ENCODE measurements at regions not wholly inside any gene's neighbourhood (a gene's known extent, or its start where the extent isn't known, plus 50 kb on each side); places are given as distances from the start of the nearest gene placed in this dataset.

DNA sequence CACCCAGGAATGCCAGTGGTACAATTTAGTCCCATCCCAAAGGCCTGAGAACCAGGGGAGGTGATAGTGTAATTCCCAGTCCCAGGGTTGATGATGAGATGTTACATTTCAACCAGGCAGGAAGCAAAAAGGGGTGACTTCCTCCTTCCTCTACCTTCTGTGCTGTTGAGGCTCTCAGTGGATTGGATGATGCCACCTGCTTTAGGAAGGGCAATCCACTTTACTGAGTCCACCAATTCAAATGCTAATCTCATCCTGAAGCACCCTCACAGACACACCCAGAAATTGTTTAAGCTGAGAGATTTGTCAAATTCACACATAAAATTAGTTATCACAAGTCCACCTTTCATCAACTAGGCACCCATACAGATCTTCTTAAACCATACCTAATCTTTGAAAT is 418.5 kb upstream of the GOLIM4 start:
- no peak for DNase-seq (ENCODE audit: low spot score)

DNA sequence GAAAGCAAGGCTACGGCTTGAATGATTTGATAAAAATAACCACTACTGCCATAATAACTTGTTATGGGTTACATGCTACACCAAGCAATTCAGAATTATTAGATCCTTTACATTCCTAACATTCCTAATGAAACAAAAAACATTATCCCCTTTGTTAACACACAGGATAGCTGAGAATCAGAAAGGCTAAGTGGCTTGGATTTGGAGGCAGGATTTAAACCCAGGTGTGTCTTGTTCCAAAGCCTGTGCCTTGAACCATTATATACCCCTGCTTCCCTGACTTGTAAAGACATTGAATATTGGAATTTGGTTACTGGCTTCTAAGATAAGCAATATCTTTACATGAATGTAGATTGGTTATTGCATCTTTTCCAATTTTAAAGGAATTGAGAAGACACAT is 417.1 kb upstream of the GOLIM4 start:
- no peak for DNase-seq (ENCODE audit: low spot score)

DNA sequence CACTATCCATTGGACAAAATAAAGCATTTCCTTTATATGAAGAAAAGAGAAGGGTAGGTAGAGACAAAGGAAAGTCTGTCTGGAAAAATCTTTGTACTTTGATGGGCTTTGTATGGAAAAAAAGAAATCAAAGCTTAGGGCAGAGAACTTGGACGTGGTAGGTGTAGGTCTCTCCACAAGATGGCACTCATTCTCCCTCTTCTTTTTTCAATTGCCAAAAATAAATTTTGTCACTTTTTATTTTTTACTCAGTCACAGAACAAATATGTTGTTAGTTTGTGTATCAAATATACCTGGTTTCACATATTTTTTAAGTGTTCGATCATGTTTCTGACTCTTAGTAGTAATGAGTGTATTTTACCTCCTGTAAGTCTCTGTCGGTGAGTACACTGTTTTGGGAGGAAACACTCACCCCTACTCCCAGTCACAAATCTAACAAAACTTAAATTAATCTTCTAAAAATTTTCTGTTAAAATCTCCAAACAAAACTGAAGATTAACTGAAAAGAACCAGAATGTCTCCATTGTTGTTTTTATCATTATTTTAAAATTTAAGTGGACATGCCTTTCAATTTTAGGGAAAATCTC is 415.8 kb upstream of the GOLIM4 start:
- peak; percentile 9 for DNase-seq (ENCODE audit: low spot score)

DNA sequence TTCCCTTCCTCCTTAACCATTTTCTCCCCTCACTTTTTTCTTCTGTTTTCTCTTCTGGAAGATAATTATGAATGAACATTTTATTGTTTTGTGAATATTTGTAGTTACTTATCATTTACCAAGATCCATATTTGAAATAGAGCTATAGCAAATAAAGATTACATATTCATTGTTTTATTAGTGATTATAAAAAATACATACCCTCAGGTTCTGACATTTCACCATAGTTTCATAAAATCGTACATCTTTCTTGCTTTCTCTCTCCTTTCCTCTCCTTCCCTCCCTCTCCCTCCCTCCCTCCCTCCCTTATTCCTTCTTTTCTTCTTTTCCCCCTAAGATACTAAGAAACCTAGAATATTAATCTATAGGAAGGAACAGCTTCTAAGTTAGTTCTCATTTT is 410.9 kb upstream of the GOLIM4 start:
- no peak for DNase-seq (ENCODE audit: low spot score)

DNA sequence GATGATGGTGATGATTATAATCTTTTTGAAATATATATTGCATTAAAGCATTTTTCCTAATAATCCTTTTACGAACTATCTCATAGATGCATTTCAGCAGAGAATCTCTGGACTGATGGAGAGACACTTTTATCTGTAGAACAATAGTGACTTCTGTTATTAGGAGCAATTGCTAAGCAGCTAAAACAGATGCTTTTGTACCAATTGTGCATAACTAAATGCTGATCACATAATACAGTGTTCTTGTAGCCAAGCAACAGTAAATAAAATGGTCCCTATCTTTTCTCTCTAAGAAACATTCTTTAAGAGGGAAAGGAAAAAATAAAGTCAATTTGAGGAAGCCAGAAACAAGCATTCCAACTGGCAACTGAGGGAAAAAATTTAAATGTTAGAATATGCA is 405.8 kb upstream of the GOLIM4 start:
- no peak for DNase-seq (ENCODE audit: low spot score)

DNA sequence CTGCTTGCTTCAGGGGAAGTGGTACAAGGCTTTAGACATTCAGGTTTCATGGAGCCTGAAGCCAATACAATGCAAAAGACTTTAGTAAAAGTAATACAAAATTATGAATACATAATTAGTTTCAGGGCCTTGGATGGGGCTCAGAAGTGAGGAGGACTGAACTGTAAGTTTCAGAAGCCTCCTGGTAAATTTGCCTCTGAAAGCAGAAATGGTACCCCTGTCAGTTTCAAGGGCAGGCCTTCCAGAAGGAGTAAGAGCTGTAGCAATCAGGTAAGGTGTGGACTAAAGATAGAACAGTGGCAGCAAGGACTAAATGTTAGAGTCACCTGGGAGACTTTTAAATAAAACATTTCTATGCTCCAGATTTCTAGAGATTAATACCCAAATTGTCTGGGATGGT is 402.5 kb upstream of the GOLIM4 start:
- no peak for DNase-seq (ENCODE audit: low spot score)

DNA sequence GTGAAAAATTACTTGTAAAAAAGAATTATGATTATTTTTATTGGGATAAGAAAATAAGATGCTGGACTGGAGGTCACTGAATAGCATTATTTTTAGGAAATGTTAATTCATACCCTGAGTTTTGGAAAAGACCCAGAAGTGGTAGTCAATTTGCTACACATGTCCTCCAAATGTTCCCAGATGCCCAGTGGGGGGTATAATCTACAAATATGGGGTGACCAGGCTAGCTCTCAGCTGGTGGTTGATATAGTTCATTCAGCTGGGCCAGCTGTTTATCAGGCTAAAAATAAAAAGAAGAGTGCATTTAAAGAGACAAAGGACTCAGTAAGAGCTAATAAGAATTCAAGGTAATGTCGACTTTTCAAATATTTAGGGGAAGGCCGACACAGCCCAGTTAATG is 402.0 kb upstream of the GOLIM4 start:
- no peak for DNase-seq (ENCODE audit: low spot score)

DNA sequence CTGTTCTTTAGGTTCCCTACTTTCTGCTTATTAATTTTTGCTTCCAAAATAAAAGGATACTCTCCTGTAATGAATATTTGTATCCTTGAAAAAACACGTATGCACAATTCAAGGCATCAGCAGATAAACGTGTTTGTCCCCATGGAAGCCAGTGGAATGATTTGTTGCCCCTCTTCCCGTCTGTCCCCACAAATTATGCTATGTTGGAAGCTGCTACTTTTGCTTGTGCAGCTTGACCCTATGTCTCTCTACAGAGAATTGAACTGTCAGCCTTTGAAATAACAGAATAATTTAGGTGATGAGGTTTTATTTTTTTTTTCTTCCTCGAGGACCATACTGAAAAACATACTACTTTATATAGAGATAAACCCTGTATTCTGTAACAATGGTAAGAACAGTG is 401.5 kb upstream of the GOLIM4 start:
- DNase-seq (ENCODE audit: low spot score) = no peak

DNA sequence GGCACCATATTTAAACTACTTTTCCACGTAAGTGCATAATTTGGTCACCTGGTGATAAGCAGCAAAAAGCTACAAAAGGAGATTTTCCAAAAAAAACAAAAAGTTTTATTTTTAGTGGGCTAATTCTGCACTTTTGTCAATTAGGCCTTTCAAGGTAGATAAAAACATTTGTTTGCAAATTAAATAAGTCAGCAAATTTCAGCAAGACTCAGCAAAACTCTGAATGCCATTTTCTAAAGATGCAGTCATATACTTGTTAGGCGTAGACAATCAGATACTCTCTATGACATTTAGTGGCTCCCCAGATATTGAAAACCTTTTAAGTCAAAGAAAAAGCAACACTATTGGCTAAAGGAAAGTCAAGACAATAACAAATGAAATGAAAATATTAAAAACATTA is 400.2 kb upstream of the GOLIM4 start:
- DNase-seq (ENCODE audit: low spot score) = no peak

DNA sequence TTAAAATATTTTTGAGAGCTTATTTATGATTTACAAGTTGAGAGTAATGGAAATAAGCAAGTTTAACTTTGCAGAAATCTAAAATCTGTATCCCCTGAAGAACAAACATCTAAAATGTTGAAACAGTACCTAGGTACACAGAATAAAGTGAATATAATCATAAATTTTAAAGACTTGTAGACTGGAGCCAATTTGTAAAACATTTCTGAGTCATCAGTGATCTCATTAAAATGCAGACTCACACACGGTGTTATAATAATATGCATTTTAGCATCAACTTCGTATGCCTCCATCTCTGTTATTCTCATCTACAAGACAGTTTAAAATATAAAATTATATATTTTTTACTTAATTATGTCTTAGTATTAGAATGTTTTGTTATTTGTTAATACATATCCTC is 399.5 kb upstream of the GOLIM4 start:
- DNase-seq (ENCODE audit: low spot score) = no peak

DNA sequence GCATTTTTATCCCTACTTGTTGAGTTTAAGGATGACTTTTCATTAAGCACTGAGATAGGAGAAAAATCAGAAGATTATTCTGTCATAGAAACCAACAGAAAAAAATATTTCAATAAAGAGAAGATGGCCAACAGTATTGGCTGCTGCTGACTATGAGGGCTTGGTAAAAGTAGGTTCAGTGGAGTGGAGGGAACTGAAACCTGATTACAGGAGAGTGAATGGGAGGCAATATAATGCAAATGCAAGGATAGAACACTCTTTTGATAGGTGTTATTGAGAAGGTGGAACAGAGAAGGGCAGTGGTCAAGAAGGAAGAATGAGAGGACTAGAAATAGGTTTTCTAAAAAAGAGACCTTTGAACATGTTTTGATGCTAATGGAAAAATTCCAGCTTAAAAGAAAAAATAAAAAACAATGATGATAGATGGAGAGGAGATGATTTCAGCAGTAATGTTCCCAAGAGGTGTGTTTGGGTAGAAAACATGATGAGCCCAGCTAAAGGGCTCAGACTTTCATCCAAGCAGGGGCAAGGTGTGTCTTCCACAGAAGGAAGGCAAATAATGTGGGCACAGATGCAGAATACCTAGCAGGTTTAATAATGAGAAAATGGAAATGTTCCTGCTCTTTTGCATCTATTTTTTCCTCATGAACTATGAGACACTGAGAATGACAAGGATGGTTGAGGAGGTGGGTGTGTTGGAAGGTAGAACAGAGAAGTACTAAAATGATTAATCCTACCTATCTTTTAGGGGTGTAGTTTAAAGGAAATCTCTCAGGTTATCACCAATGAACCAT is 397.9 kb upstream of the GOLIM4 start:
- DNase-seq (ENCODE audit: low spot score) = no peak

DNA sequence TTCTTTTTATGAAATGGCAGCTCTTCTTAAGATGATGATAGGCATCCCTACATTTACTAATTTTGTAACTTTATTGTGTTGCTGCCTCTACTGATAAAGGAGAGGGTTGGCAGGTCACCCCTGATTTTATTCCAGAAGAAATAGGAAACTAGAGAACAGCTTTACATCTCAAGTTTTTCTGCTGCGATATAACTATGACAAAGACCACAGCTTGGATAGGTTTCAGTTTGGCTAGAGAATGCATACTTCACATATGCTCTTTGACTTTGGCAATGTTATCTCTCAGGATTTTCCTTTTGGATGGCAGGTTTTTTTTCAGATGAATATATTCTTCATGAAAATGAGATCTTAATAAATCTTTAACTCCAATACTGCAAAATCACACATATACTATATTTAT is 395.3 kb upstream of the GOLIM4 start:
- no peak for DNase-seq (ENCODE audit: low spot score)

DNA sequence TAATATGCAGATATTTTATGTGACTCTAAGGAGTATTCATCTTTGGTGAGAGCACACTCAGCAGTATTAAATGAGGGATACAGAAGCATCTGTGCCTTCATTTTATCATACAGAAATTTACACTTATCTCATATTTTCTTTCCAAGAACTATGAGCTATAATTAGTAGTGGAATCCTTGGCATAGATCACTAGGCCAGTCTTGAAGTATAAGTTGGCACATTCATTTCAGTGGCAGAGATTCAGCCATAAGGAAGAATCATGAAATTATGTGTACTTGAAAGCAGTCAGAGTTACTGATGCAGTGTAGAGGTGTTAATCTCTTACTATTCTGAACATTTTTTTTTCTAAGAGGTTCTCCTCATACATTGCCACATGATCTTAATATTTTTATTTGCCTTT is 393.6 kb upstream of the GOLIM4 start:
- DNase-seq (ENCODE audit: low spot score) = no peak

DNA sequence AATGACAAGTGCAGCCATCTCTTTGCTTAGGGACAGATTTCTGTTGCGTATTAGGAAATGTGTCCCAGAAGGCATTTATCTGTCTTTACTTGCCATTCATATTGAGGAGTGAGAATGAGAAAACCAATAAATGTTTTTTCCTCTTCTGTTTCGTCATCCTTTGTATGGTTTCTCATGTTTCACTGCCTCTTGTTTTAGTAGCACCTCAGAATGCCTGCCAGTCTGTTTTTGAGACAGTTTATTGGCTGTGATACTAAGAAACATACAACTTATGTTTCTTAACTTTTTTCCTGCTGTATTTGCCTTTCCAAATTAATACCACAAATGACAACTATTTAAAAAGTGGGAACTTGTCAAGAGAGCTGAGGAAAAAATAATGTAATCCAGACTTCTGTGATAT is 390.2 kb upstream of the GOLIM4 start:
- no peak for DNase-seq (ENCODE audit: low spot score)

DNA sequence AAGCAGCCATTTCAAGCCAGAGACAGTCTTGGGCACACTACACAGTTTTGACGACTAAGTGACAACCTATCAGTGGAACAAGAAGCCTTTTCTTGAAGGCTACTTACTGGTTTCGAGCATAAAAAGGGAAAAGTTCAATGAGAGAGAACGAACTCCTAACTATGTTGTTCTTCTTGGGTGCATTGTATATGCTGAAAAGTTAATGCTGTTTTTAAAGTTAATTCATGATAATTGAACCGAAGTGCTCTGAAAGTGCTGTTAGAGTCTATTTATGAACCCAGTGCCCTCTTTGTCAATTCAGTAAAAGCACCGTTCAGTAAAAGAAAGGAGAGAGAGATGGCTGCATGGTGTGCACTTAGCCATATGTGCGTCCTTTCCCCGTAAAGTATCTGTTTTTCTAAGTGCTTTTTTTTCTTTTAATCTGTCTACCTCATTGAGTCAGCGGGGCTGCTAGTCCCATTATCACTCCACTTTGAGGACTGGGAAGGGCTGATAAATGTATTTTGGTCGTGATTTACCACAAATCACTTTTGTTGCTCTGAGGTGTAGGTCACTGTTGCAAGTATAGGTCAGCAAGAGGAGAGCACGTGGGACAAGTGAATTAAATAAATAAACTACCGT is 380.7 kb upstream of the GOLIM4 start:
- no peak for DNase-seq (ENCODE audit: low spot score)

DNA sequence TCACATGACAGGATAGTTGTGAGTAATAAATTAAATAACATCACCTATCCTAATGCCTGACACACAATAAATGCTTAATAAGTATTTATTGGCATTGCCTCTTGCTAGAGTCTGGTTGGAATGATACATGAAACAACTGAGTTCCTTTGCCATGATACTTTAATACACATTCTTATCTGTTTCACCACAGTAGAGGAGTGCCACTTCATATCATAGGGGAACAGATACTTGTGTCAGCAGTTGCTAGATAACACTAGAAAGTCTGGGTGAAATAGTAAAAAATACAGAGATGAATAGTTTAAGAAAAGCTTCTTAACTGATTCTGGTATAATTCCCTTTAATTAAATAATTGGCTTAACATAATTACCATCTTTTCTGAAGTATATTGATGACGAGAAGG is 380.0 kb upstream of the GOLIM4 start:
- no peak for DNase-seq (ENCODE audit: low spot score)

DNA sequence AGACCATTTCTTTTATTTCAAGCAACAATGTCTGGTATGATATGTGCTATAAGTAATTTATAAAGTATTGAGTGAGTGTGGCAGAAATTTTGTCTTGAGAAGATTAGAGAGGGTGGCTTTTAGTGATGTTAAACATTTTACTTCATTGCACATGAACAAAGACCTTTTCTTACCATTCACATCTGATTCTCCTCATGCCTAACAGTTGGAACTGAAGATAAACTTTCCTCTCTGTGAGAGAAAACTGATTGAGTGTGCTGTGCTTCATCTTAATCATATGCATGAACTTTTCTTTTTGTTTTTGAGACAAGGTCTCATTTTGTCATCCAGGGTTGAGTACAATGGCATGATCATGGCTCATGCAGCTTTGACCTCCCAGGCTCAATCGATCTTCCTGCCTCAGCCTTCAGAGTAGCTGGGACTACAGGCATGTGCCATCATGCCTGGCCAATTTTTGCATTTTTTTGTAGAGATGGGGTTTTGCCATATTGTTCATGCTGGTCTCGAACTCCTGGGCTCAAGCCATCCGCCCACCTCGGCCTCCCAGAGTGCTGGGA is 377.7 kb upstream of the GOLIM4 start:
- no peak for DNase-seq (ENCODE audit: low spot score)

DNA sequence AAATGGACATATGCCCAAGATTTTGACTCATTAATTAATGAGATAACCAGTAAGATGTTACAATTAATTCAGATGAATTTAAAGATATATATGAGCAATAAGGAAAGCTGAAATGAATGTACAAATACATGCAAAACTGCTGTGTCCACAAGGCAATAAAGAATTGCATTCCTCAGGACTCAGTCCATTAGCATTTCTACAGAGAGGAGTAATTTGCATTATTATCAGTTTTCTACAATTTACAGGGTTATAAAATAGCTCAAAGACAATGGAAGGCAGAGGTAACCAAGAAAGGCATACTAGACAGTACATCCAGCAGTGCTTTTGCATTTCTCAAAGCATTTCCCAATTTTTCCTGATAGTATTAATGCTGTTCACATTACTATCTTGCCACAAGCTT is 377.1 kb upstream of the GOLIM4 start:
- no peak for DNase-seq (ENCODE audit: low spot score)

DNA sequence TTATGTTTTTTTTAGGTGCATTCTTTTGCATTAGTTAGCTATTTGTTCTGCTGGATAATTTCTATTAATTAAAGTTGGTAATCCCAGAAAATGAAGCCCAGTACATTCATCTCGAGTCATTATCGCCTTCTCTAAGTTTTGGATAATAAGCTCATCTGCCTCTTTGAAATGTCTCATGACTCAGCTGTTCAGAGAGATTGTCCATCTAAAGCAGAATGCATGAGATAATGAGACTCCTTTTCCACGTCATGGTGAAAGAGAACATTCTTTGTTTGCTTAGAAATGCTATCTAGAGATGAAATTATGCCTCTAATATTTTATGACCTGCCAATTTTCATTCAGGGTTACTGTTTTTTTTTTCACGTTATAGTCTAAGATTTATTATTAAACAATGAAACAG is 374.7 kb upstream of the GOLIM4 start:
- no peak for DNase-seq (ENCODE audit: low spot score)

DNA sequence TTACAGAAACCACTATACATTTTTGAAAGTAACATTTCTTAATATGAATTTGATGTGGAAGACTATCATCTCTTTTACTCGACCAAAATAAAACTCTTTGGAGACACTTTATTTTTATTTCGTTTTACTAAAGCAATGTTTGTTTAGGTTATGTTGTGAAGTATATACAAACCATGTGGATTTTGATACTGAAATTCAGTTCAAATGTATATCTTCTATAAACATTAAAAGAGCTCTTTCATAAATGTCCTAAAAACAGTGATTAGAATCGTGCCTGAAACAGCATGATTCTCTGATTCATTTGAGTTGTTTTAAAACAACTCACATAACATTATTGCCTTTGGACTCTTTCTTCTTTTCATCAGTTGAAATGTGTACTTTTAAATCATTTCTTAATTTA is 373.7 kb upstream of the GOLIM4 start:
- no peak for DNase-seq (ENCODE audit: low spot score)

DNA sequence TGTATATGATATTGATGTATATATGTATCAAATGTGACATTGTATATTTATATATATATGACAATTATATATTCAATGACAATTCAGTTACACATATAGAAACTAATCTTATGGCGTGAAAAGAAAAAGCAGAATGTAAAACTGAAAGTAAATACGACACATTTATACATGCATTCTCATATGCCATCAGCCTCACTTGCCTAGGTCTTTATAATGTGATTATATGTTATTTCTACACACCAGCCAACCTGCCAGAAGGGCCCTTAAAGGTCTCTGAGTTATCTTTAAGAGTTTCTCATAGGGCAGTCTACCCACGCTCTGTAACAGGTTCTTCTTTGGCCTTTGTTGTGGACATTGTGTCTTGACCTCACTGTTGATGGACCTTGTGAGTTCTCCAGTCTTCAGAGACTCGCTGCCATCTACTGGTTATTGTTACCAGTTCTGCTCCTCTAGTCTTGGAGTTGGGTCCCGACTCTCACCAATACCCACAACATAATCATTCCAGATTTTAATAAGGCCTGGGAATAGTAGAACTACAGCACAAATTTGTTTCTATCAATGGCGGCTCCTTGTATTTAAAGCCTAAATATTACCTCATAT is 371.5 kb upstream of the GOLIM4 start:
- DNase-seq (ENCODE audit: low spot score) = peak; percentile 38

DNA sequence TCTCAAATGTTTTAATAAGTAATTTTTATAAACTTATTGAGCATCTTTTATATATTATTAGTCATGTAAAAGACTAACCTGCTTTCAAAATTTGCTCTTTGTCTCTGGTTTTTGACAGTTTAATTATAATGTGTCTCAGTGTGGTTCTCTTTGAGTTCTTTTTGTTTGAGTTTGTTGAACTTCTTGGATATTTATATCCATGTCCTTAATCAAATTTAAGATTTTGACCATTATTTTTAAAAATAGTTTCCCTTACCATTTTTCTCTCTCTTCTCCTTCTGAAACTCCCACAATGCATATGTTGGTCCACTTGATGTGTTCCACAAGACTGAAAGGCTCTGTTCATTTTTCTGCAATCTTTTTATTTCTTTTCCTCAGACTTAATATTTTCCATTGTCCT is 366.1 kb upstream of the GOLIM4 start:
- no peak for DNase-seq (ENCODE audit: low spot score)

DNA sequence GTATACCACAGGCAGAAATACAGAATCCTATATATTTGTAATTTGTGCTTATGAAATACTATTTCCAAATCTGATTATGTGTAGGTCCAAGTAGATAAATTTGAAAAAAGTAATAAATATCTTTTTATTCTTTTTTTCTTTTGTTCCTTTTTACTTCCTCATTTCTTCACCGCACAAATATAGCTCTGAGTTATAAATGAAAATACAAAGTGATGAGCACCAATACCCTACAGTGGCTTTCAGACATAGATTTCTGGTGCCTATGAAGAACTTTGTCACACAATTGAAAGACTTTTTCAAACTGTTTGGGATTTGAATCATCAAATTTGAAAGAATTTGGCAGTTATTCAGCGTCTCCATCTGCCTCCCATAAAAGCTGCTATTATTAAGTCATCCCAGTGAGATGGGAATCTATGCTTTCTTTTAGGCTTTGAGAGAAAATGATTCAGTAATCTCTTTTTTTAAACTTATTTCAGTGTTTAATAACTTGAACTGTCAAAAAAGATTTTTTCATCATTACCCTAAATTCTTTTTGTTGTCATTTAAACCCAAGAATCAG is 363.6 kb upstream of the GOLIM4 start:
- no peak for DNase-seq (ENCODE audit: low spot score)
